H1 (cell line): ENCODE measurements at regions not wholly inside any gene's neighbourhood (a gene's known extent, or its start where the extent isn't known, plus 50 kb on each side); places are given as distances from the start of the nearest gene placed in this dataset.

Source experiments
- CTCF ChIA-PET: fragments of 300-600 bp; sonication (Branson Sonifier 250); formaldehyde crosslinking; loops from one replicate; lab custom pipeline; 2021; ENCODE audit not compliant: partially characterized antibody; lab: Charles Lee
- POLR2A ChIA-PET: fragments of 300-600 bp; sonication (Branson Sonifier 250); formaldehyde crosslinking; loops from one replicate; lab custom pipeline; 2021; ENCODE audit warnings: inconsistent platforms; ENCODE audit not compliant: partially characterized antibody; lab: Charles Lee
- DNase-seq, 2 experiments: peaks; one replicate each; pipeline versions ENCODE4 v3.0.0 to v3.0.0-alpha.2; 2010 to 2022; ENCODE audit warnings: low spot score in 2 of 2, low read depth in 1 of 2, mixed read lengths in 1 of 2
- FAIRE-seq: peaks from 2 replicates; lab custom pipeline; 2011; peaks lifted over from hg19 to GRCh38; lab: Jason Lieb, UNC
- H2AFZ ChIP-seq: 2 replicates; pipeline ENCODE4 v1.8.1; 2012; ENCODE audit warnings: low read length, inconsistent platforms
- H2AK5ac ChIP-seq: 2 replicates; pipeline ENCODE4 v1.6.1; 2013; ENCODE audit warnings: low read depth, low read length
- H2BK120ac ChIP-seq: replicated peaks from 2 replicates; pipeline ENCODE3; 2013; ENCODE audit warnings: low read depth, low read length, inconsistent platforms
- H2BK12ac ChIP-seq: 2 replicates; pipeline ENCODE4 v1.6.1; 2013; ENCODE audit warnings: low read depth, low read length
- H2BK15ac ChIP-seq: 2 replicates; pipeline ENCODE4 v1.6.1; 2013; ENCODE audit warnings: low read length
- H2BK20ac ChIP-seq: 2 replicates; pipeline ENCODE4 v1.6.1; 2013; ENCODE audit warnings: low read length
- H2BK5ac ChIP-seq: 2 replicates; pipeline ENCODE4 v1.6.1; 2013; ENCODE audit warnings: low read depth, low read length
- H3K14ac ChIP-seq: 2 replicates; pipeline ENCODE4 v1.6.1; 2013; ENCODE audit warnings: inconsistent platforms; ENCODE audit not compliant: insufficient read length
- H3K18ac ChIP-seq: 2 replicates; pipeline ENCODE4 v1.6.1; 2013; ENCODE audit warnings: low read length; ENCODE audit errors: extremely low read depth
- H3K23ac ChIP-seq: 2 replicates; pipeline ENCODE4 v1.6.1; 2013; ENCODE audit warnings: inconsistent platforms; ENCODE audit not compliant: insufficient read length
- H3K23me2 ChIP-seq: 2 replicates; pipeline ENCODE4 v1.6.1; 2013; ENCODE audit warnings: low read depth, low read length
- H3K27ac ChIP-seq: 2 replicates; pipeline ENCODE4 v1.6.1; 2011; ENCODE audit warnings: low read depth, low read length, inconsistent platforms
- H3K27me3 ChIP-seq, 4 experiments: replicated peaks in 1 of 4; 1 replicate in 1 of 4; 2 replicates in 3 of 4; pipeline versions ENCODE4 v1.6.1 to v1.8.1; 2011 to 2013; ENCODE audit warnings: low read length in 3 of 4, mild to moderate bottlenecking in 3 of 4, inconsistent platforms in 2 of 4, mixed read lengths in 2 of 4, moderate library complexity in 1 of 4; ENCODE audit not compliant: control insufficient read depth in 3 of 4, insufficient read depth in 3 of 4; ENCODE audit errors: extremely low read depth in 1 of 4
- H3K36me3 ChIP-seq, 4 experiments: 2 replicates each; pipeline versions ENCODE4 v1.6.1 to v1.8.1; 2011 to 2013; ENCODE audit warnings: mild to moderate bottlenecking in 4 of 4, low read length in 3 of 4, moderate library complexity in 2 of 4, control low read depth in 1 of 4, inconsistent platforms in 1 of 4; ENCODE audit not compliant: insufficient read depth in 4 of 4, control insufficient read depth in 2 of 4
- H3K4ac ChIP-seq: replicated peaks from 2 replicates; pipeline ENCODE3; 2013; ENCODE audit warnings: low read length, low read depth, mixed read lengths, inconsistent platforms; ENCODE audit not compliant: insufficient read length
- H3K4me1 ChIP-seq, 4 experiments: replicated peaks in 1 of 4; 1 replicate in 1 of 4; 2 replicates in 3 of 4; pipeline versions ENCODE4 v1.6.1 to v1.8.1; 2011 to 2013; ENCODE audit warnings: low read length in 3 of 4, inconsistent platforms in 2 of 4, mixed read lengths in 1 of 4; ENCODE audit not compliant: insufficient read depth in 4 of 4, control insufficient read depth in 3 of 4
- H3K4me2 ChIP-seq, 2 experiments: 2 replicates each; pipeline versions ENCODE4 v1.6.1 to v1.8.1; 2011 to 2013; ENCODE audit warnings: low read depth in 2 of 2, low read length in 2 of 2, control low read depth in 1 of 2, inconsistent platforms in 1 of 2, mild to moderate bottlenecking in 1 of 2; ENCODE audit not compliant: insufficient read depth in 1 of 2
- H3K4me3 ChIP-seq, 4 experiments: fragments of 200-600, 300-600 bp in 1 of 4; sonication (generic), shearing (Covaris generic), sonication (Bioruptor Twin) in 1 of 4; 2 replicates each; pipeline versions ENCODE4 v1.5.1 to v1.8.1; 2011 to 2016; ENCODE audit warnings: low read length in 4 of 4, low read depth in 3 of 4, control low read depth in 2 of 4, inconsistent platforms in 2 of 4, mild to moderate bottlenecking in 2 of 4, mixed read lengths in 1 of 4, moderate library complexity in 1 of 4; ENCODE audit not compliant: insufficient read depth in 2 of 4; ENCODE audit errors: extremely low read depth in 1 of 4
- H3K56ac ChIP-seq: replicated peaks from 2 replicates; pipeline ENCODE3; 2013; ENCODE audit warnings: low read depth, mild to moderate bottlenecking, mixed read lengths, low read length, inconsistent platforms; ENCODE audit not compliant: insufficient read length
- H3K79me1 ChIP-seq: 2 replicates; pipeline ENCODE4 v1.6.1; 2013; ENCODE audit warnings: low read depth, low read length, control low read depth
- H3K79me2 ChIP-seq, 2 experiments: 2 replicates each; pipeline versions ENCODE4 v1.6.1 to v1.8.1; 2012 to 2013; ENCODE audit warnings: low read length in 2 of 2, mild to moderate bottlenecking in 2 of 2, inconsistent platforms in 1 of 2; ENCODE audit not compliant: insufficient read depth in 2 of 2, control insufficient read depth in 1 of 2
- H3K9ac ChIP-seq, 4 experiments: replicated peaks in 1 of 4; 1 replicate in 1 of 4; 2 replicates in 3 of 4; pipeline versions ENCODE4 v1.6.1 to v1.8.1; 2011 to 2013; ENCODE audit warnings: low read depth in 3 of 4, low read length in 3 of 4, control low read depth in 2 of 4, mild to moderate bottlenecking in 2 of 4, moderate library complexity in 2 of 4, inconsistent platforms in 1 of 4; ENCODE audit errors: extremely low read depth in 1 of 4
- H3K9me3 ChIP-seq, 2 experiments: 2 replicates each; pipeline versions ENCODE4 v1.6.1 to v1.8.1; 2012 to 2013; ENCODE audit warnings: mild to moderate bottlenecking in 2 of 2, moderate library complexity in 2 of 2, control low read depth in 1 of 2, inconsistent platforms in 1 of 2, low read depth in 1 of 2, low read length in 1 of 2, mixed read lengths in 1 of 2; ENCODE audit not compliant: insufficient read depth in 2 of 2
- H4K20me1 ChIP-seq, 2 experiments: replicated peaks in 1 of 2; 2 replicates each; pipeline versions ENCODE3 to v1.8.1; 2011 to 2013; ENCODE audit warnings: inconsistent platforms in 2 of 2, low read length in 2 of 2, mild to moderate bottlenecking in 1 of 2; ENCODE audit not compliant: insufficient read depth in 2 of 2, control insufficient read depth in 1 of 2
- H4K5ac ChIP-seq: 2 replicates; pipeline ENCODE4 v1.6.1; 2013; ENCODE audit warnings: low read length, low read depth, mixed read lengths, inconsistent platforms; ENCODE audit not compliant: insufficient read length
- H4K8ac ChIP-seq: 2 replicates; pipeline ENCODE4 v1.8.0; 2013; ENCODE audit warnings: mild to moderate bottlenecking, moderate library complexity, low read length, inconsistent platforms; ENCODE audit not compliant: insufficient read depth; ENCODE audit errors: extremely low read depth
- H4K91ac ChIP-seq: replicated peaks from 2 replicates; pipeline ENCODE3; 2013; ENCODE audit warnings: low read length, mixed read lengths, inconsistent platforms; ENCODE audit not compliant: insufficient read length
- CHD1 ChIP-seq: IDR thresholded peaks from 2 replicates; pipeline ENCODE4 v1.6.1; 2012; ENCODE audit warnings: low read depth, low read length, improper control_type of control experiment
- POLR2AphosphoS5 ChIP-seq: IDR thresholded peaks from 2 replicates; pipeline ENCODE4 v1.6.1; 2011; ENCODE audit warnings: low read depth, low read length
- WGBS, 2 experiments: shearing (Covaris generic) in 1 of 2; methylation state at CpG; one replicate each; pipeline versions ENCODE4 v1.1.6 to v1.1.7; 2013 to 2015; ENCODE audit warnings: low lambda C conversion rate in 2 of 2, mixed read lengths in 2 of 2, inconsistent platforms in 1 of 2, low coverage in 1 of 2, missing lambda C conversion rate in 1 of 2; ENCODE audit not compliant: insufficient replicate concordance in 2 of 2, insufficient coverage in 1 of 2, insufficient read length in 1 of 2; ENCODE audit errors: extremely low coverage in 1 of 2, missing lambda C conversion rate in 1 of 2; 5-methylcytosine and 5-hydroxymethylcytosine counted together

DNA sequence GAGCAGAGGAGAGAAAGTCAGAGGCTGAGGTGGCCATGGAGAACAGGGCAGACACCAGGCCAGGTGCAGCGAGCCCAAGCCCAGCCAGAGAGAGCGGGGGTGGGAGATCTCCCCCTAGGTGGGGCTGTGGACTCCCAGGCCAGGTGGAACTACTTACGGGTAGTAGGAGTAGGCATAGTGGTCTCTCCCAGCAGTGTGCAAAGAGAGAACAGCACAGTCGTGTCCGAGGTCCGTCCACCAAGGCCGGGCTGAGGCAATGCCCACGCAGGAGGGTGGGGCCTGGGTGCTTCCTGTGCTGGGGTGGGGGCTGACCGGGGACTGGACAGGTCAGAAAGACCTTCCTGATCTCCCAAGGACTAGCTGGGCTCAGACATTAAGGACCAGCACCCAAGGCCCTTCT lies 263.7 kb downstream of the PTPRU start:
- no peak for FAIRE-seq

More for the DNA sequence above, 263.7 kb downstream of the PTPRU start:
- no peaks in the 10 kb centered on the region for H4K20me1 ChIP-seq
- no peak overlapping the region for H4K8ac ChIP-seq
- no peaks in the 10 kb centered on the region; a peak in 1 of 7 replicates for H3K27me3 ChIP-seq
- H3K79me2 ChIP-seq, result no peaks in the 10 kb centered on the region
- no peak overlapping the region for H3K56ac ChIP-seq
- H3K18ac ChIP-seq, result peak overlapping the region; percentile 71
- H3K23ac ChIP-seq, result no peak overlapping the region
- H3K4me1 ChIP-seq, result peaks cover 12 to 29% (median 23%) of the 10 kb centered on the region in 4 experiments
- TF ChIP-seq CHD1 (no peak), POLR2AphosphoS5 (no peak)
- DNase-seq, result peak in 1 of 2 experiments; percentile 31
- H2AK5ac ChIP-seq, result peak overlapping the region; percentile 57
- no peaks in the 10 kb centered on the region for H3K79me1 ChIP-seq
- H2BK15ac ChIP-seq, result peak overlapping the region; percentile 66; the same call in 1 of the 2 replicates
- H2BK20ac ChIP-seq, result peak overlapping the region; percentile 99
- H3K14ac ChIP-seq, result no peak overlapping the region
- no peak overlapping the region for H3K4me3 ChIP-seq
- H2BK5ac ChIP-seq, result peak overlapping the region; percentile 89; the same call in 1 of the 2 replicates
- no peak overlapping the region for H3K4me2 ChIP-seq
- H3K4ac ChIP-seq, result peak overlapping the region; percentile 47
- H2BK120ac ChIP-seq, result peak overlapping the region; percentile 70
- H2BK12ac ChIP-seq, result peak overlapping the region; percentile 94
- H2AFZ ChIP-seq, result no peak overlapping the region
- H3K9ac ChIP-seq, result no peak overlapping the region
- H4K5ac ChIP-seq, result peak overlapping the region; percentile 11
- H3K36me3 ChIP-seq, result no peaks in the 10 kb centered on the region
- H4K91ac ChIP-seq, result peak overlapping the region; percentile 92
- POLR2A ChIA-PET, result no interaction called here
- H3K23me2 ChIP-seq, result no peaks in the 10 kb centered on the region; the same call in 1 of the 2 replicates
- WGBS, 2 experiments, result 90% methylated on average over 9 of the region's 9 CpGs; no CpG with 5 or more reads in 1 of the 2 experiments
- no peak overlapping the region for H3K27ac ChIP-seq
- H3K9me3 ChIP-seq, result no peaks in the 10 kb centered on the region; a peak in 1 of 4 replicates
- CTCF ChIA-PET, result interaction anchor here (1.1 to 1.2 kb wide), 2 partner anchors 19 to 74 kb away, joined by 3 read pairs; no protein-coding TSS in a partner anchor
